Fibroblast of lung (primary cell): ENCODE measurements at regions not wholly inside any gene's neighbourhood (a gene's known extent, or its start where the extent isn't known, plus 50 kb on each side); places are given as distances from the start of the nearest gene placed in this dataset.
"Not testable (repeated sequence)": the region's sequence is repeated elsewhere in the genome, so short reads cannot be mapped to it uniquely, and the experiment has no call there.

Experiments
- DNase-seq, 2 donors: peaks; one replicate each; pipeline versions ENCODE4 v3.0.0 to v3.0.0-alpha.2; 2010; ENCODE audit warnings: low read depth in 2 of 2
- H2AFZ ChIP-seq: 2 replicates; pipeline ENCODE4 v1.5.1; 2012; ENCODE audit warnings: low read length, control low read depth, inconsistent platforms
- H3K27ac ChIP-seq: 2 replicates; pipeline ENCODE4 v1.5.1; 2011; ENCODE audit warnings: low read length, control low read depth; ENCODE audit not compliant: insufficient read depth
- H3K27me3 ChIP-seq: 2 replicates; pipeline ENCODE4 v1.5.1; 2011; ENCODE audit warnings: mild to moderate bottlenecking, low read length; ENCODE audit not compliant: control insufficient read depth, insufficient read depth
- H3K36me3 ChIP-seq: 2 replicates; pipeline ENCODE4 v1.5.1; 2011; ENCODE audit warnings: low read length; ENCODE audit not compliant: control insufficient read depth, insufficient read depth
- H3K4me1 ChIP-seq: 2 replicates; pipeline ENCODE4 v1.5.1; 2011; ENCODE audit warnings: low read length; ENCODE audit not compliant: control insufficient read depth, insufficient read depth; ENCODE audit errors: extremely low read depth
- H3K4me2 ChIP-seq: 2 replicates; pipeline ENCODE4 v1.5.1; 2011; ENCODE audit warnings: low read length, control low read depth; ENCODE audit not compliant: insufficient read depth; ENCODE audit errors: extremely low read depth
- H3K4me3 ChIP-seq, 4 experiments: fragments of 200-600 bp in 1 of 4; sonication (generic) in 1 of 4; replicated peaks in 1 of 4; 2 replicates each; pipeline ENCODE4 v1.5.1; 2011 to 2016; ENCODE audit warnings: low read length in 4 of 4, low read depth in 3 of 4, mild to moderate bottlenecking in 3 of 4, control low read depth in 2 of 4, inconsistent platforms in 1 of 4, mixed read lengths in 1 of 4; ENCODE audit not compliant: insufficient read depth in 1 of 4; ENCODE audit errors: control extremely low read depth in 1 of 4
- H3K79me2 ChIP-seq: 2 replicates; pipeline ENCODE4 v1.5.1; 2012; ENCODE audit warnings: mild to moderate bottlenecking, low read length, inconsistent platforms; ENCODE audit not compliant: control insufficient read depth, insufficient read depth
- H3K9ac ChIP-seq: 2 replicates; pipeline ENCODE4 v1.5.1; 2011; ENCODE audit warnings: mild to moderate bottlenecking, low read length, control low read depth; ENCODE audit not compliant: insufficient read depth
- H3K9me3 ChIP-seq: 2 replicates; pipeline ENCODE4 v1.5.1; 2012; ENCODE audit warnings: low read depth, low read length; ENCODE audit not compliant: control insufficient read depth, insufficient read depth
- H4K20me1 ChIP-seq: 2 replicates; pipeline ENCODE4 v1.5.1; 2011; ENCODE audit warnings: low read length; ENCODE audit not compliant: control insufficient read depth, insufficient read depth; ENCODE audit errors: extremely low read depth
- CTCF ChIP-seq, 2 donors: IDR thresholded peaks in 1 of 2; conservative IDR thresholded peaks in 1 of 2; 1 replicate in 1 of 2; 2 replicates in 1 of 2; pipeline ENCODE4 v1.5.1; 2011 to 2012; ENCODE audit warnings: low read length in 2 of 2, control low read depth in 1 of 2, inconsistent platforms in 1 of 2, low read depth in 1 of 2, mild to moderate bottlenecking in 1 of 2
- EZH2 ChIP-seq: IDR thresholded peaks from 2 replicates; pipeline ENCODE4 v1.5.1; 2012; ENCODE audit warnings: low read length, control low read depth, mild to moderate bottlenecking; ENCODE audit errors: missing control alignments

DNA sequence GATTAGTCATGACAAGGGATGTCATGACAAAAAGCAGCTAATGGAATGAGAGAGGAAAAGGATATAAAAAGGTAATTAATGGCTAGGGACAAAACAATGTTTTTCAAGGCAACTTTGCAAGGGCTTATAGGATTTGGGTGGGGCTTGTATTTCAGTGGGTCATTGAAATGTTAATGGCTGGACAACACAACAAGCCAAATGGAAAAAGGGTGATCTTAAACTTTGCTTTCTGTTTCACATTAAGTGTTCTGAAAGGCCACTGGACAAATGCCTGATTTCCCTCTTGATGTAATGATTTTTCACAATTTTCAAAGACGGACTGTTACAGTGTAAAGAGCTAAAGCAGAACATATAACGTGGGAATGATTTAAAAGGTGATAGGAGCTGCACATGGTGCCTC, 345.0 kb downstream of the TUSC7 start:
- no peaks in the 10 kb centered on the region for H3K36me3 ChIP-seq
- H3K9ac ChIP-seq: no peak overlapping the region
- H3K4me1 ChIP-seq: no peaks in the 10 kb centered on the region
- no peak overlapping the region for H3K4me3 ChIP-seq
- no peaks in the 10 kb centered on the region for H4K20me1 ChIP-seq
- H3K27me3 ChIP-seq: no peaks in the 10 kb centered on the region
- no peaks in the 10 kb centered on the region for H3K79me2 ChIP-seq
- no peak for DNase-seq
- no peak overlapping the region for H3K27ac ChIP-seq
- H2AFZ ChIP-seq: no peak overlapping the region
- no peak for TF ChIP-seq EZH2
- no peak overlapping the region for H3K4me2 ChIP-seq
- H3K9me3 ChIP-seq: no peaks in the 10 kb centered on the region

DNA sequence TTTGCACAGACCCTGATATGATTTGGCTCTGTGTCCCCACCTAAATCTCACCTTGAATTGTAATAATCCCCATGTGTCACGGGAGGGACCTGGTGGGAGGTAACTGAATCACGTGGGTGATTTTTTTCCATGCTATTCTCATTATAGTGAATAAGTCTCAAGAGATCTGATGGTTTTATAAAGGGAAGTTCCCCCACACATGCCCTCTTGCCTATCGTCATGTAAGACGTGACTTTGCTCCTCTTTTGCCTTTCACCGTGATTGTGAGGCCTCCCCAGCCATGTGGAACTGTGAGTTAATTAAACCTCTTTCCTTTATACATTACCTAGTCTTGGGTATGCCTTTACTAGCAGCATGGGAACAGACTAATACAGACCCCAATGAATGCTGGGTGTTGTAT, 347.4 kb downstream of the TUSC7 start:
- not testable (repeated sequence) for H3K9ac ChIP-seq, H4K20me1 ChIP-seq, H3K4me2 ChIP-seq, H3K27ac ChIP-seq, H3K4me1 ChIP-seq, H3K79me2 ChIP-seq, H3K27me3 ChIP-seq, H3K36me3 ChIP-seq, H3K9me3 ChIP-seq, H3K4me3 ChIP-seq, H2AFZ ChIP-seq, DNase-seq

DNA sequence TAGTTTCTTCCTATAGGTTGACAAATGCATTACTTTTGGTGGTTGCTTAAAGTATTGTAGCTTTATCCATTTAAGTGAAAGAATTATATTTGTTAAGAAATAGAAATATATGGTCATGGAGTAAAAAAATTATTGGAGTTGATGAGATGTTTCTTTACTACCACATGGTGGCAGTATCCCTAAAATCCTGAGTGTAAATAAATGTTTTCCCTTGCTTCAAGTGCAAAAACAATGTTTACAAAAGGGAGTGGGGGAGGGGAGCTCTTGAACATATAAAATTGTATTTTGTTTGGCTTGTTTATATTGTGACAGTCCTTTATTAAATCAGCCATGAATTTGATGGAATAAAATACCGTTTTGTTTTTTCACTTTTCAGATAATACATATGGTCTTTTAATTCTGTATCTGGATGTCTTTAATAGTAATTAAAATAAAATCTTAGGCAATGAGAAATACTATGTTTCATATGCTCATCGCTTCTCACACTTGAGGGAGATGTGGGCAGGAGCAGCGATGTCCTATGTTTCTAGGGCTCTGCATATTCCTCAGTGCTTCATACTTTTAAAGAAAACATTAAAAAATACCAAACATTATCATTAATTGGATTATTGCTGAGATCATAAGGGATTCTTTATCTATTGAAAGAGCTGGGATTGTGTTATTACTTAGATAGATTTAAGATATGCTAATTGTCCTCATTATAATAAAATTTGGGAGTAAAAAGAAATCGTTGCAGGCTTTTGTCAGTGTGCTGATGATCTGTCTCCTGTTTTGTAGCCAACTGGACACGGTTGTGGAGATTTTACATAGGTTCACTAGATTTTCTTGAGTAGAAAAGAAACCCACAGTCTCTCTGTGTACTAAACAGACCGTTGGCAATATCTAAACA, 349.7 kb downstream of the TUSC7 start:
- no peak overlapping the region for H2AFZ ChIP-seq
- no peak overlapping the region for H3K27ac ChIP-seq
- H3K9ac ChIP-seq: no peak overlapping the region
- H3K9me3 ChIP-seq: no peaks in the 10 kb centered on the region
- TF ChIP-seq EZH2: no peak
- peak; percentile 22 to 54 for TF ChIP-seq CTCF (conservative IDR thresholded peaks at IDR 0.05 in 1 of 2, IDR thresholded peaks at IDR 0.05 in 1 of 2; ENCODE audit: low read depth in 1 of 2, low read length in 2 of 2)
- peak; percentile 23 to 60 for DNase-seq
- H3K4me3 ChIP-seq: no peak overlapping the region
- no peak overlapping the region for H3K4me2 ChIP-seq
- no peaks in the 10 kb centered on the region for H3K27me3 ChIP-seq
- no peaks in the 10 kb centered on the region for H3K79me2 ChIP-seq
- H3K36me3 ChIP-seq: no peaks in the 10 kb centered on the region
- no peaks in the 10 kb centered on the region for H4K20me1 ChIP-seq
- no peaks in the 10 kb centered on the region for H3K4me1 ChIP-seq

GRCh38 chr3:117059956-117060270, 350.3 kb downstream of the TUSC7 start:
- no peaks in the 10 kb centered on the region for H3K27me3 ChIP-seq
- no peak overlapping the region for H3K4me3 ChIP-seq
- H3K9me3 ChIP-seq: no peaks in the 10 kb centered on the region
- no peak overlapping the region for H3K4me2 ChIP-seq
- no peak overlapping the region for H2AFZ ChIP-seq
- no peaks in the 10 kb centered on the region for H3K79me2 ChIP-seq
- no peaks in the 10 kb centered on the region for H4K20me1 ChIP-seq
- TF ChIP-seq EZH2: no peak
- no peak for TF ChIP-seq CTCF (conservative IDR thresholded peaks at IDR 0.05 in 1 of 2, IDR thresholded peaks at IDR 0.05 in 1 of 2; ENCODE audit: low read depth in 1 of 2, low read length in 2 of 2)
- H3K4me1 ChIP-seq: no peaks in the 10 kb centered on the region
- DNase-seq: no peak
- no peak overlapping the region for H3K27ac ChIP-seq
- H3K9ac ChIP-seq: no peak overlapping the region
- H3K36me3 ChIP-seq: no peaks in the 10 kb centered on the region
